Activated T-cell treated with anti-CD3 and anti-CD28 coated beads, Interleukin-2, amount 50 U/mL, for 4 hours (primary cell): ENCODE measurements at regions not wholly inside any gene's neighbourhood (a gene's known extent, or its start where the extent isn't known, plus 50 kb on each side); places are given as distances from the start of the nearest gene placed in this dataset.
A peak's percentile ranks its signal among the peaks of the same experiment; 100 is the strongest.

Experiments used
- ATAC-seq, 2 donors: fragments of 200-7000 bp; cut with Tn5 transposase; one replicate each; pipeline ENCODE4 v1.10.0; 2021
- DNase-seq: peaks from one replicate; pipeline ENCODE4 v3.0.0-alpha.2; 2020
- H3K27me3 Mint-ChIP-seq: one replicate; pipeline ENCODE4 v1.8.0; 2021; ENCODE audit warnings: low read depth, mixed read lengths
- H3K36me3 Mint-ChIP-seq: one replicate; pipeline ENCODE4 v1.8.0; 2022; ENCODE audit warnings: mixed read lengths; ENCODE audit not compliant: insufficient read depth
- H3K4me1 Mint-ChIP-seq: one replicate; pipeline ENCODE4 v1.8.0; 2021; ENCODE audit warnings: low read depth, mixed read lengths
- H3K4me3 Mint-ChIP-seq: one replicate; pipeline ENCODE4 v1.8.0; 2021; ENCODE audit warnings: mild to moderate bottlenecking, moderate library complexity, mixed read lengths
- H3K9me3 Mint-ChIP-seq: one replicate; pipeline ENCODE4 v1.8.0; 2021; ENCODE audit warnings: mixed read lengths

DNA sequence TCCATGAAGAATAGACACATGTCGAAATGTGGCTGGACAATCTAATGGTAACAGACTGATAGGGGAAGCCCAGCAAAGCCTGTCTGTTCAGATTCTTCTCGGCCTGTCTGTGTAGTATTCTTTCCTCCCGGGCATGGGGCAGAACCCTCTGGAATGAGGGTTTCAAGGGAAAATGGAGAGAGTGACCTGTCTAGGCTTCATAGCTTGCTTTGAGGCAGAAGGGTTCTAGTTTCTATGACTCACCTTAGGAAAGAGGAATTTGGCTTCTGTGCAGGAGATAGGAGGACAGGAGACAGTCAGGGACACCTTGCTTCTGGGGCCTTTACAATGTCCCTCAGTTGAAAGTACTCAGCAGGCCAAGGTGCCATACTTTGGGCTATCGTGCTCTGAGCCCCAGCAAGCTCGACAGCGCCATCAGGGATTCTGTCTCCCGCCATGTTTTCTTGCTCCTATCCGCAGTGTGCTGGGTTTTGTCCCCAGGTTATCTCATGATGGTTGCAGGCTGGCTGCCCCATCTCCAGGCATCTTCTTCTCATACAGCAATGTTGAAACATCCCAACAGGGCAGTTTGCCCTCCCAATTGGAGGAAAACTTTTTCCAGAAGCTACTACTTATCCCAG, 74.7 kb upstream of the TLK1 start:
- Mint-ChIP-seq H3K4me3 (no peak overlapping the region), H3K27me3 (no peaks in the 10 kb centered on the region), H3K4me1 (peaks cover 7% of the 10 kb centered on the region), H3K9me3 (no peaks in the 10 kb centered on the region), H3K36me3 (no peaks in the 10 kb centered on the region)
- ATAC-seq (no peak), DNase-seq (no peak)

DNA sequence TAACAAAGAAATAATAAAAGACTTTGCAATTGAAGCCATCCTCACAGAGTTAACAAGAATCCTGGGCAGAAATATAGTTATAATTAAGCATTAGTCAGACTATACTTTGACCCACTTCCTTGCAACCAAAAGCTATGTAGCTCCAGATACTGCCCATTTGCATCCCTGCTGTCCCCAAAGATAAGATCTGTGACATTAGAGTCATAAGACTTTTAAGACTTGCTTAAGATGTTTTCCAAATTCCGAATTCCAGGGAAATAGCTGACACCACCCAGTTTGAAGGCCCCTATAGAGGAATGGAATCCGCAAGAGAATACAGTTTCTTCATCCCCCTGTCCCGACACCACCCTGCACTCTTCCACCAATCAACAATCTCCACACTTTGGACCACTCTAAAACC, 69.5 kb upstream of the TLK1 start:
- Mint-ChIP-seq H3K36me3 (no peaks in the 10 kb centered on the region), H3K27me3 (no peaks in the 10 kb centered on the region), H3K4me1 (peaks cover 2% of the 10 kb centered on the region), H3K9me3 (no peaks in the 10 kb centered on the region), H3K4me3 (no peak overlapping the region)
- no peak for ATAC-seq
- DNase-seq: no peak

DNA sequence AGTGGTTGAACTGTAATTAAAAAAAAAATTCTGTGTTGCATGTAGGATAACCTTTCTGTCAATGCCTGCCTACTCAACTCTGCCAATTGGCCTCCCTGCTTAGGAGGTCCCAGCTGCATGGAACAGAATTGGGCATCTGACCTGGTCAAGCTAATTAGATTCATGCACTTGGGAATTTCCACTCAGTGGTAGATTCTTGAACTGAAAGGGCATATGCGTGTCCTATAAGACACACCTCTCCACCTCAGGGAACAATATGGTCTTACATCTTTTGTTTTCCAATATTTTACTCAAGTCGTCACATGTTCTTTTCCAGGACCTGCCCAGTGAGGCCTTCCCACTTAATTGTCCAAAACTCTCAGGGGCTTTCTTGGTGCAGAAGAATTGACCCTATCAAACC, 68.1 kb upstream of the TLK1 start:
- Mint-ChIP-seq H3K4me1 (peaks cover 3% of the 10 kb centered on the region), H3K9me3 (no peaks in the 10 kb centered on the region), H3K4me3 (no peak overlapping the region), H3K27me3 (no peaks in the 10 kb centered on the region), H3K36me3 (no peaks in the 10 kb centered on the region)
- no peak for DNase-seq
- no peak for ATAC-seq

DNA sequence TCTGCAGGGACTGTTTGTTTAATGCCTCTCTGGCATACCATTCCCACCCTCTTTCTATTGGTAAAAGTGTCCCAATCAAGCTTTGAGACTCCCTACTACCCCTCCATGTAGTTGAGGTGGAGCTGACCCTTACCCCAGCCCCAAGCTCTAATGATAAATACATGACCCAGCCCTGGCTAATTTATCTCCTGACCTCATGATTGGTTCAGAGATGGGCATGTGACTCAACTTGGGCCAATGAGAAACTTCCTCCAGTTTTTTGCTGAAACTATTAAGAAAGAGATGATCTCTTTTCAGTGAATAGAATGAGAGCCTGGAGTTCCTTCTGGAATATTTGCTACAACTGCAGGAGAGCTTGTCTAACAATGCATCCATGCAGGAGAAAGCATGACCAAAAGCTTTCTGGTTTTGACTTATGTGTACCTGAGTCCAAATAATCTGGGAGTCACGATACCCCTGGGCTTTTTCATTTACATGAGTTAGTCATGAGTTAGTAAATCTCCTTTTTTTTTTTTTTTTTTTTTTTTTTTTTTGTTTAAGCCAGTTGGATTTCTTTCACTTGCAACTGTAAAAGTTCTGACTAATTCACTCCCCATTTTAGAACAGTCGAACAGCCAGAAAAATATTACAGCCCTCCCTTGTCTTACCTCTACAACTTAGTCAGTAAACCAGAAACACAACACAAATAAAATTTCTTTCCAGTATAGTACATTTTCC, 66.5 kb upstream of the TLK1 start:
- Mint-ChIP-seq H3K27me3 (no peaks in the 10 kb centered on the region), H3K4me1 (peaks cover 3% of the 10 kb centered on the region), H3K9me3 (no peaks in the 10 kb centered on the region), H3K4me3 (no peak overlapping the region), H3K36me3 (no peaks in the 10 kb centered on the region)
- no peak for ATAC-seq
- DNase-seq: no peak

DNA sequence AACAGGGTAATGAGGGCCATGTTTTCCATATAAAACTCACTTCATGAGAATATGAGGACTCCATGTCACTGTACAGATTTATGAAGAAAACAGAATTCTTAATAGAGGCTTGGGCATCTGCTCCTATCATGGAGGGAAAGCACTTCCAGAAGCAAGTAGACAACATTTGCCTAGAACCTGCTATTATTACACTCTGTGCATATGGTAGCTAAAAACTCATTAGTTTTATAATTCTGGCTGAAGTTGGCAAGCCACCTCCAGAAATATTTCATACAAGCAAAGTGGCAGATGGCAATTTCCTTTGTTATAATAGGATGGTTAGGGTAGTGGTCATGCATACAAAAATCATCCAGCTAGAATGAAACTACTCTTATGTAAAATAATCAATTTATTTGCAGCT, 65.8 kb upstream of the TLK1 start:
- Mint-ChIP-seq H3K36me3 (no peaks in the 10 kb centered on the region), H3K9me3 (no peaks in the 10 kb centered on the region)
- no peak for ATAC-seq

DNA sequence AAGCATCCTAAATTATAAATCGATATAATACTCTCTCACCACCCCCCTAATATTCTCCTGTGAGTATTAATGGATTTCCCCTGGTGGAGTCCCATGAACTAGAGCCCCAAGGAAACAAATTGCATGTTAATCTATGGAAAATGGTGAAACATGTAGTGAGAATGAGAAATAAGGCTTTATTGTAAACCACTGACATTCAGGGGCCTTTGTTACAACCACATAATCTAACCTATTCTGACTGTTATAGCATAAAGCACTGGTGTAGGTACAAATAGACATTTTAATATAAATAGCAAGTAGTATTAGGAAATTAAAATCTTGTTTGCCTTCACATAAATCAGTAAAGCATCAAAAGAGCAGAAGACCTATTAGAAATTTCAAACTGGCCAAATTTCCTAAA, 65.3 kb upstream of the TLK1 start:
- Mint-ChIP-seq H3K4me3 (no peak overlapping the region), H3K27me3 (no peaks in the 10 kb centered on the region), H3K4me1 (peaks cover 3% of the 10 kb centered on the region), H3K36me3 (no peaks in the 10 kb centered on the region), H3K9me3 (no peaks in the 10 kb centered on the region)
- ATAC-seq (no peak), DNase-seq (no peak)

More for the DNA sequence above, 65.8 kb upstream of the TLK1 start:
- H3K27me3 Mint-ChIP-seq: no peaks in the 10 kb centered on the region
- no peak for DNase-seq
- H3K4me3 Mint-ChIP-seq: no peak overlapping the region
- peaks cover 3% of the 10 kb centered on the region for H3K4me1 Mint-ChIP-seq

DNA sequence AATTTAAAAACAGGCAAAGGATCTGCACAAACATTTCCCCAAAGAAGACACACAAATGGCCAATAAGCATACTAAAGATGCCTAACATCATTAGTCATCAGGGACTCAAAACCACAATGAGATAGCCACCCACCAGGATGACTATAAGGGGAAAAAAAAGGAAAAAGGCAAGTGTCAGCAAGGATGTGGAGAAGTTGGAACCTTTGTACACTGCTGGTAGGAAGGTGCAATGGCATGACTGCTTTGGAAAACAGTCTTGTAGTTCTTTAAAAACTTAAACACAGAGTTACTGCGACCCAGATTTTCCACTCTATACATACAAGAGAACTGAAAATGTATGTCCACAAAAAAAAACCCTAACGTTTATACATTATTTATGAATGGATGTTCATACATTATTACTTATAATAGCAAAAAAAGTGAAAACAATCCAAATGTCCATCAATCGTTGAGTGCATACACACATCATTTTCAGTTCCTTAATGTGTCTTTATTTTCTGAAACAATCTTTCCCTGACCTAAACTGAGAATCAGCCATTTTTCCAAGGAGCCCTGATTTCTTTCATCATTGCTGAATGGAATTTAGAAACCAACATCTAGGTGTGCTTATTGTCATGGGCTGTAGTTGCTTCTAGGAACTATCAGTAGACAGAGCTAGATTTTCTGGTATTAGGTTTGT, 64.7 kb upstream of the TLK1 start:
- Mint-ChIP-seq H3K27me3 (no peaks in the 10 kb centered on the region), H3K36me3 (no peaks in the 10 kb centered on the region), H3K4me1 (peaks cover 3% of the 10 kb centered on the region), H3K9me3 (no peaks in the 10 kb centered on the region), H3K4me3 (no peak overlapping the region)
- DNase-seq: no peak
- peak in 1 of 2 donors; percentile 23 for ATAC-seq

DNA sequence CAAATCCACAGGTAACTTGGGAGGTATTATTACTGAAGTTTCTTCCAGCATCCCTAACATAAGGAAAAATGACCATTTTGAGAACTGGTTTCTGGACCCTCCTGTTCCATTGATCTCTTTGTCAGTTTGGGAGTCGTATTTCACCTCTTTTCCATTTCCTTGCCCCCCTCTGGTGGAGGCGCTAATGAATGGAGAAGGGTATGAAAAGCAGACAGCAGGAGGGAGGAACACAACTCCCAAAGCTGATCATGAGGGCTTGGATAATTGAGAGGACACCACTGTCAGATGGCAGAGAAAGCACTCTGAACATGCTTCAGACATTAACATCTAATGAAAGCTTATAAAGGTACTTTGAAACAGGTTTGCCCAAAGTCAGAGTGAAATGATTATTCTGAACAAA, 56.6 kb upstream of the TLK1 start:
- ATAC-seq (no peak), DNase-seq (no peak)
- Mint-ChIP-seq H3K9me3 (peaks cover 5% of the 10 kb centered on the region), H3K36me3 (peaks cover 5% of the 10 kb centered on the region), H3K4me1 (peaks cover under 1% of the 10 kb centered on the region), H3K4me3 (no peak overlapping the region), H3K27me3 (no peaks in the 10 kb centered on the region)

DNA sequence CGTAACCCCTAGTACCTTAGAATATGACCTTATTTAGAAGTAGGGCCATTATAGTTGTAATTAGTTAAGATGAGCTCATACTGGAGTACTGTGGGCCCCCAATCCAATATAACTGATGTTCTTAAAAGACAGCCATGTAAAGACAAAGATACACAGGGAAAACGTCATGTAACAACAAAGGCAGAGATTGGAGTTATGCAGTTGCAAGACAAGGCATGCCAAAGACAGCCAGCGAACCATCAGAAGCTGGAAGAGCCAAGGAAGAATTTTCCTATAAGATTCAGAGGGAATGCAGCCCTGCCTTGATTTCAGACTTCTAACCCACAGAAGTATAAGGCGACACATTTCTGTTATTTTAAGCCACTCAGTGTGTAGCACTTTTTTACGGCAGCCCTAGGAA, 55.9 kb upstream of the TLK1 start:
- H3K27me3 Mint-ChIP-seq: no peaks in the 10 kb centered on the region
- peaks cover 5% of the 10 kb centered on the region for H3K36me3 Mint-ChIP-seq

DNA sequence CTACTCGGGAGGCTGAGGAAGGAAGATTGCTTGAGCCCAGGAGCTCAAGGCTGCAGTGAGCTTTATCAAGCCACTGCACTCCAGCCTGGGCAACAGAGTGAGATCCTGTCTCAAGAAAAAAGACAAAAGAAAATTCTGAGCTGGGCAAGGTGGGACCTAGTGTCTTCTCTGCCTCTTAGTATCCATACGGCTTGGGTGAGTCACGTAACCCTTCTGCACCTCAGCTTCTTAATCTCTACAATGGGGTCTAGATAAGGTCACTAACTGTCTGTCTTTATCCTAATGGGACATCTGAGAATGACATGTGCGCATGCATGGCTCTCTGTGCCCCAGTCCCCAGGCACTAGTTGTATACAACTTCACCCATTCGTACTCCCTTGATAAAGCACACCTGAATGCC, 53.4 kb upstream of the TLK1 start:
- H3K4me3 Mint-ChIP-seq: no peak overlapping the region
- peaks cover 1% of the 10 kb centered on the region for H3K9me3 Mint-ChIP-seq
- DNase-seq: no peak
- peaks cover 18% of the 10 kb centered on the region for H3K4me1 Mint-ChIP-seq
- H3K36me3 Mint-ChIP-seq: peaks cover 3% of the 10 kb centered on the region
- no peak for ATAC-seq
- H3K27me3 Mint-ChIP-seq: no peaks in the 10 kb centered on the region

More for the DNA sequence above, 55.9 kb upstream of the TLK1 start:
- Mint-ChIP-seq H3K9me3 (peaks cover 5% of the 10 kb centered on the region), H3K4me3 (no peak overlapping the region), H3K4me1 (peaks cover 3% of the 10 kb centered on the region)
- no peak for DNase-seq
- no peak for ATAC-seq

DNA sequence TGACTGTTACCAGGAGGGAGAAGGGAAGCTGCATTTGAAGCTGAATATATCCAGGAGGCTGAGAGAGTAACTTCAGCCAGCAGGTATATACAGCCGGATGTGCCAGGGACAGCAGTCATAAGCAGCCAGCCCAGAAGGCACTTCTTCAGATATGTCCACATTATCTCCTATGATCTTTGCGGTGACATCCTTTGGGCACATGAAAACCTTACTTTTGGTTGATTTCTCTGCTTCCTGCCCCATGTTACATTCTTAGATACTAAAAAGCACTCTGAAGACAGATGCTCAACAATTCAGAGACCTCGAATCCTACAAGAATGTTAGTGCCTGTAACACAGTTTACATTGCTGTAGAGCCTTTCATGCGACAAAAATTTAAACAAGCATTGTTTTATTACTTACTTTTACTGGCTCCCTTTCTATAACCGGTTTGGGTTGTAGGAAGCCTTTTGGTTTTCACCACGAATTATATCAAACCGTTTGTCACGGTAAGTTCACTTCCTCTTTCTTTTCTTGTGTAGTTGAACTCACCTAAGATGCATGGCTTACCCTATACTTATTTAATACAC, 50.3 kb upstream of the TLK1 start:
- no peaks in the 10 kb centered on the region for H3K27me3 Mint-ChIP-seq
- H3K4me3 Mint-ChIP-seq: peak overlapping the region; percentile 75
- no peak for DNase-seq
- no peaks in the 10 kb centered on the region for H3K9me3 Mint-ChIP-seq
- ATAC-seq: peak; percentile 87 to 91
- H3K36me3 Mint-ChIP-seq: no peaks in the 10 kb centered on the region
- peaks cover 21% of the 10 kb centered on the region for H3K4me1 Mint-ChIP-seq
